IMR-90 (cell line): ENCODE measurements at regions not wholly inside any gene's neighbourhood (a gene's known extent, or its start where the extent isn't known, plus 50 kb on each side); places are given as distances from the start of the nearest gene placed in this dataset.

Experiments
- ATAC-seq: fragments of 200-7000 bp; cut with Tn5 transposase; 2 replicates; pipeline ENCODE4 v1.9.1; 2020; ENCODE audit warnings: low read depth, mild to moderate bottlenecking, moderate library complexity
- BruUV-seq: library from RNA; stranded (reverse); fragments of 400-500 nt; replicated peaks from 2 replicates; lab custom pipeline; 2021; lab: Mats Ljungman, UMichigan
- CTCF ChIA-PET: fragments of 300-600 bp; formaldehyde crosslinking; extraction: SDS; loops from one replicate; lab custom pipeline; 2021; ENCODE audit warnings: antibody characterized with exemption; lab: Yijun Ruan, JAX
- POLR2A ChIA-PET: fragments of 300-600 bp; sonication (Branson Sonifier 250); formaldehyde crosslinking; loops from one replicate; lab custom pipeline; 2022; ENCODE audit warnings: antibody characterized with exemption; ENCODE audit not compliant: unreplicated experiment; lab: Charles Lee
- DNase-seq: peaks from one replicate; pipeline ENCODE4 v3.0.0; 2013
- H2AFZ ChIP-seq: replicated peaks from 2 replicates; pipeline ENCODE3; 2013; ENCODE audit warnings: low read length, mild to moderate bottlenecking; ENCODE audit not compliant: poor library complexity
- H2AK5ac ChIP-seq: 2 replicates; pipeline ENCODE4 v1.6.1; 2013; ENCODE audit warnings: low read depth, low read length, inconsistent platforms
- H2AK9ac ChIP-seq: replicated peaks from 2 replicates; pipeline ENCODE3; 2013; ENCODE audit warnings: mild to moderate bottlenecking, low read depth, low read length, moderate library complexity; ENCODE audit not compliant: poor library complexity
- H2BK120ac ChIP-seq: 2 replicates; pipeline ENCODE4 v1.6.1; 2013; ENCODE audit warnings: low read depth, low read length, inconsistent platforms
- H2BK15ac ChIP-seq: 3 replicates; pipeline ENCODE4 v1.6.1; 2013; ENCODE audit warnings: low read depth, low read length, inconsistent platforms
- H2BK20ac ChIP-seq: 2 replicates; pipeline ENCODE4 v1.6.1; 2013; ENCODE audit warnings: low read depth, mild to moderate bottlenecking, inconsistent platforms, low read length, moderate library complexity
- H2BK5ac ChIP-seq: 2 replicates; pipeline ENCODE4 v1.6.1; 2013; ENCODE audit warnings: mild to moderate bottlenecking, low read depth, low read length, inconsistent platforms; ENCODE audit not compliant: poor library complexity, severe bottlenecking
- H3K14ac ChIP-seq: replicated peaks from 2 replicates; pipeline ENCODE4 v1.6.1; 2013; ENCODE audit warnings: low read depth, low read length, inconsistent platforms
- H3K18ac ChIP-seq: 2 replicates; pipeline ENCODE4 v1.6.1; 2013; ENCODE audit warnings: low read depth, low read length, control low read depth
- H3K23ac ChIP-seq: 2 replicates; pipeline ENCODE4 v1.6.1; 2013; ENCODE audit warnings: low read depth, low read length, inconsistent platforms
- H3K27ac ChIP-seq: 2 replicates; pipeline ENCODE4 v1.5.1; 2013; ENCODE audit warnings: mild to moderate bottlenecking, control low read depth, low read length; ENCODE audit not compliant: insufficient read depth
- H3K27me3 ChIP-seq: 2 replicates; pipeline ENCODE4 v1.6.1; 2013; ENCODE audit warnings: low read length; ENCODE audit not compliant: control insufficient read depth, insufficient read depth
- H3K36me3 ChIP-seq: 2 replicates; pipeline ENCODE4 v1.6.1; 2013; ENCODE audit warnings: low read length, mixed read lengths; ENCODE audit not compliant: control insufficient read depth, insufficient read depth
- H3K4ac ChIP-seq: 2 replicates; pipeline ENCODE4 v1.6.1; 2013; ENCODE audit warnings: low read depth, low read length, inconsistent platforms
- H3K4me1 ChIP-seq: 2 replicates; pipeline ENCODE4 v1.6.1; 2013; ENCODE audit warnings: low read length, mixed read lengths; ENCODE audit not compliant: control insufficient read depth, insufficient read depth
- H3K4me2 ChIP-seq: 2 replicates; pipeline ENCODE4 v1.6.1; 2013; ENCODE audit warnings: low read depth, mild to moderate bottlenecking, control low read depth, low read length, moderate library complexity
- H3K4me3 ChIP-seq: 2 replicates; pipeline ENCODE4 v1.5.1; 2013; ENCODE audit warnings: low read depth, mild to moderate bottlenecking, control low read depth, low read length, moderate library complexity; ENCODE audit not compliant: insufficient read depth
- H3K56ac ChIP-seq: 2 replicates; pipeline ENCODE4 v1.6.1; 2013; ENCODE audit warnings: low read length, inconsistent platforms; ENCODE audit not compliant: insufficient read depth; ENCODE audit errors: extremely low read depth
- H3K79me1 ChIP-seq, 2 experiments: 2 replicates each; pipeline ENCODE4 v1.6.1; 2013; ENCODE audit warnings: low read length in 2 of 2, inconsistent platforms in 1 of 2, low read depth in 1 of 2
- H3K9ac ChIP-seq: 2 replicates; pipeline ENCODE4 v1.6.1; 2013; ENCODE audit warnings: low read depth, low read length, control low read depth
- H3K9me1 ChIP-seq: 2 replicates; pipeline ENCODE4 v1.6.1; 2013; ENCODE audit warnings: low read length, inconsistent platforms; ENCODE audit not compliant: insufficient read depth
- H3K9me3 ChIP-seq: 2 replicates; pipeline ENCODE4 v1.6.1; 2013; ENCODE audit warnings: low read length; ENCODE audit not compliant: control insufficient read depth, insufficient read depth
- H4K20me1 ChIP-seq: 2 replicates; pipeline ENCODE4 v1.6.1; 2013; ENCODE audit warnings: low read length, inconsistent platforms; ENCODE audit not compliant: insufficient read depth
- H4K5ac ChIP-seq: 2 replicates; pipeline ENCODE4 v1.6.1; 2013; ENCODE audit warnings: mild to moderate bottlenecking, low read depth, low read length, control low read depth
- H4K8ac ChIP-seq, 2 experiments: 2 replicates each; pipeline ENCODE4 v1.6.1; 2013; ENCODE audit warnings: low read depth in 2 of 2, low read length in 2 of 2, control low read depth in 1 of 2, inconsistent platforms in 1 of 2
- H4K91ac ChIP-seq: 2 replicates; pipeline ENCODE4 v1.6.1; 2013; ENCODE audit warnings: low read depth, low read length, inconsistent platforms; ENCODE audit not compliant: insufficient read depth
- BHLHE40 ChIP-seq: fragments of 150-350 bp; IDR thresholded peaks from 2 replicates; pipeline ENCODE4 v1.6.1; 2016; ENCODE audit warnings: mild to moderate bottlenecking, low read depth, low read length
- CHD1 ChIP-seq: IDR thresholded peaks from 2 replicates; pipeline ENCODE4 v1.6.1; 2012; ENCODE audit warnings: low read depth, low read length, improper control_type of control experiment
- MAFK ChIP-seq: IDR thresholded peaks from 2 replicates; pipeline ENCODE4 v1.6.1; 2012; ENCODE audit warnings: low read depth, low read length, improper control_type of control experiment
- MAZ ChIP-seq: IDR thresholded peaks from 2 replicates; pipeline ENCODE4 v1.6.1; 2012; ENCODE audit warnings: low read depth, mild to moderate bottlenecking, low read length, improper control_type of control experiment, moderate library complexity, borderline replicate concordance
- MXI1 ChIP-seq: IDR thresholded peaks from 2 replicates; pipeline ENCODE4 v1.6.1; 2012; ENCODE audit warnings: low read depth, mild to moderate bottlenecking, low read length, moderate library complexity, borderline replicate concordance
- POLR2A ChIP-seq: IDR thresholded peaks from 2 replicates; pipeline ENCODE4 v1.6.1; 2012; ENCODE audit warnings: mild to moderate bottlenecking, low read depth, low read length
- RAD21 ChIP-seq: IDR thresholded peaks from 2 replicates; pipeline ENCODE4 v1.6.1; 2012; ENCODE audit warnings: low read length, improper control_type of control experiment
- RCOR1 ChIP-seq: IDR thresholded peaks from 2 replicates; pipeline ENCODE4 v1.6.1; 2012; ENCODE audit warnings: mild to moderate bottlenecking, low read length, improper control_type of control experiment; ENCODE audit not compliant: insufficient replicate concordance
- SMC3 ChIP-seq: fragments of 150-350 bp; IDR thresholded peaks from 2 replicates; pipeline ENCODE4 v1.6.1; 2016; ENCODE audit warnings: low read depth, mild to moderate bottlenecking, antibody characterized with exemption, low read length, moderate library complexity
- WGBS, 2 experiments: methylation state at CpG; one replicate each; pipeline versions ENCODE4 v1.1.5 to v1.1.7; 2013; ENCODE audit warnings: missing lambda C conversion rate in 2 of 2; ENCODE audit not compliant: insufficient read length in 1 of 2; ENCODE audit errors: extremely low coverage in 2 of 2; 5-methylcytosine and 5-hydroxymethylcytosine counted together
- dilution Hi-C: fragments of 300-500 bp; cut with HindIII; formaldehyde crosslinking; loops from one replicate; pipeline ENCODE4 v1.14.3; 2018; ENCODE audit warnings: low sequenced_read_pairs; ENCODE audit not compliant: unreplicated experiment
- in situ Hi-C: fragments of 300-500 bp; cut with MboI; formaldehyde crosslinking; loops from 3 replicates; pipeline ENCODE4 v1.14.3; 2019; ENCODE audit warnings: low sequenced_read_pairs, inconsistent platforms, mixed read lengths
- intact Hi-C: fragments of 100-400 bp; cut with micrococcal nuclease; formaldehyde crosslinking; loops from 2 replicates; pipeline ENCODE4 v1.10.0; 2022
- TF ChIP-seq, protein P1 (sequence below): fragments of 150-350 bp; IDR thresholded peaks from 2 replicates; pipeline ENCODE4 v1.6.1; 2017; ENCODE audit warnings: mild to moderate bottlenecking, antibody characterized with exemption, low read length, low read depth

DNA sequence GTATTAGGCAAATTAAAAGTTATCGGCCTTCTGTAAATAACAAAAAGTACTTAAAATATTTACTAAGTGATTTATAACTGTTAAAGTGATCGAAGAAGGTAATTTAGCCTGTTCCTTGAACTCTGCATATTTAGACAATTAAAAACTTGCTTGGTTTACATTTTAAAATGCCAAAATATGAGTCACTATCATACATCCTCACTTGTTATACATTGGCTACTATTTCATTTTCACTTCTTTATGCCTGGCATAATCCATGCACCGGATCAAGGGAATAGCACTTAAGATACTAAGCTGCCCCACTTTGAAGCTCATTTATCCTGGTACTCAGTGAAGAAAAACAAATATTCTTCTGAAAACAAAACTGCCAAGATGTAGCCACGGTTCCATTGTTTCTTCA, 344.6 kb downstream of the UBE3D start:
- H3K56ac ChIP-seq, result no peak overlapping the region
- peak; percentile 35 for ATAC-seq

More for the DNA sequence above, 344.6 kb downstream of the UBE3D start:
- ChIA-PET CTCF (no interaction called here), POLR2A (no interaction called here)
- dilution Hi-C loops, result no loop called here
- Histone ChIP-seq H3K27ac (no peak overlapping the region), H3K36me3 (no peaks in the 10 kb centered on the region), H4K91ac (no peak overlapping the region), H3K18ac (no peak overlapping the region), H4K20me1 (no peaks in the 10 kb centered on the region), H2BK15ac (no peak overlapping the region), H3K4me2 (no peak overlapping the region), H3K4me1 (no peaks in the 10 kb centered on the region), H3K14ac (no peak overlapping the region), H3K79me1 (no peaks in the 10 kb centered on the region), H3K9me1 (no peaks in the 10 kb centered on the region), H2AK9ac (no peak overlapping the region), H3K4ac (no peak overlapping the region), H2BK5ac (no peak overlapping the region), H2BK120ac (no peak overlapping the region), H3K27me3 (peaks cover 3% of the 10 kb centered on the region; the same call in 1 of the 2 replicates), H2BK20ac (no peak overlapping the region), H2AK5ac (no peak overlapping the region), H3K9me3 (no peaks in the 10 kb centered on the region), H4K5ac (no peak overlapping the region), H4K8ac (no peak overlapping the region), H3K23ac (no peak overlapping the region), H3K4me3 (no peak overlapping the region), H2AFZ (no peak overlapping the region), H3K9ac (no peak overlapping the region)
- in situ Hi-C loops, result no loop called here
- TF ChIP-seq BHLHE40 (no peak), MAZ (no peak), RAD21 (no peak), POLR2A (no peak), MAFK (no peak), MXI1 (no peak), SMC3 (no peak), CHD1 (no peak), RCOR1 (no peak)
- TF ChIP-seq, protein P1, sequence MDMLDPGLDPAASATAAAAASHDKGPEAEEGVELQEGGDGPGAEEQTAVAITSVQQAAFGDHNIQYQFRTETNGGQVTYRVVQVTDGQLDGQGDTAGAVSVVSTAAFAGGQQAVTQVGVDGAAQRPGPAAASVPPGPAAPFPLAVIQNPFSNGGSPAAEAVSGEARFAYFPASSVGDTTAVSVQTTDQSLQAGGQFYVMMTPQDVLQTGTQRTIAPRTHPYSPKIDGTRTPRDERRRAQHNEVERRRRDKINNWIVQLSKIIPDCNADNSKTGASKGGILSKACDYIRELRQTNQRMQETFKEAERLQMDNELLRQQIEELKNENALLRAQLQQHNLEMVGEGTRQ, result no peak
- intact Hi-C loops, result no loop called here
- BruUV-seq, result no TSS peak
- no CpG with 5 or more reads among the region's 4 CpGs for WGBS, 2 experiments
- DNase-seq, result no peak
